ENCODE measurements at regions not wholly inside any gene's neighbourhood (a gene's known extent, or its start where the extent isn't known, plus 50 kb on each side); places are given as distances from the start of the nearest gene placed in this dataset.

- DNase-seq, result no peak
Measured at GRCh38 chr1:4599951-4600481, 54.4 kb upstream of the AJAP1 start.

- DNase-seq, result no peak
Measured at GRCh38 chr1:4600615-4601460, 53.6 kb upstream of the AJAP1 start.

GRCh38 chr1:4601941-4602340 lies 52.5 kb upstream of the AJAP1 start:
- DNase-seq, result no peak

- DNase-seq, result no peak
Measured at GRCh38 chr1:4602462-4603294, 51.7 kb upstream of the AJAP1 start.

- DNase-seq, result no peak
Measured at GRCh38 chr1:4603295-4604110, 50.9 kb upstream of the AJAP1 start.

Measured in activated CD4-positive, alpha-beta T cell treated with anti-CD3 and anti-CD28 coated beads, Interleukin-2, amount 50 U/mL, for 48 hours (primary cell).